NCI-H1092 treated with DMSO at 0.1 percent for 48 hours (cell line): ENCODE measurements at regions not wholly inside any gene's neighbourhood (a gene's known extent, or its start where the extent isn't known, plus 50 kb on each side); places are given as distances from the start of the nearest gene placed in this dataset.

Experiments used
- DNase-seq: peaks from one replicate; lab custom pipeline; 2025; lab: John Stamatoyannopoulos, UW

DNA sequence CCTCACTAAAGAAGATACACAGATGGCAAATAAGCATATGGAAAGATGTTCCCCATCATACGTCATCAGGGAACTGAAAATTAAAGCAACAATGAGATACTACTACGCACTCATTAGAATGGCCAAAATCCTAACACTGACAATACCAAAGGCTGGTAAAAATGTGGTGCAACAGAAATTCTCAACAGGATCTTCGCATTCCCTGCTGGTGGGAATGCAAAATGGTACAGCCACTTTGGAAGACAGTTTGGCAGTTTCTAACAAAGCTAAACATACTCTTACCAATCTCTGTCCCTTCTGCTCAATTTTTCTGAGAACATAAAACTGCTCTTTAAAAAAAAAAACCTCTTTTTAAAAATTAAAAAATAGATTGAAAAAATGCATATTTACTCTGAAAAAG lies 300.2 kb downstream of the FBXW7 start:
- DNase-seq = no peak

DNA sequence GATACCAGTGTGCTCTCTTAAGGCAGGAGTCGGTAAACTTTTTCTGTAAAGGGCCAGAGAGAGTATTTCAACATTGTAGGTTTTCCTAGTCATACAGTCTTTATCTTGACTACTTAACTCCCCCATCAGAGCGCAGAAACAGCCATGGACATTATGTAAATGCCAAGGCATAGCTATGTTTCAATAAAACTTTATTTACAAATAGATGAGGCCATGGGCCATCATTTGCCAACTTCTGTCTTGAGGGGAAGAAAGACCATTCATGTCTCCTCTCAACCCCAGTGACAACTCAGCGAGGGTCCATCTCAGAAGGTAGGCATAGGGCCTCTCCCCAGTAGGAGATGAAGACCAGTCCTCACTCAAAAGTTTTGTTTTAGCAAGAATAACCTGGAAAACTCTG lies 301.3 kb downstream of the FBXW7 start:
- DNase-seq = no peak

DNA sequence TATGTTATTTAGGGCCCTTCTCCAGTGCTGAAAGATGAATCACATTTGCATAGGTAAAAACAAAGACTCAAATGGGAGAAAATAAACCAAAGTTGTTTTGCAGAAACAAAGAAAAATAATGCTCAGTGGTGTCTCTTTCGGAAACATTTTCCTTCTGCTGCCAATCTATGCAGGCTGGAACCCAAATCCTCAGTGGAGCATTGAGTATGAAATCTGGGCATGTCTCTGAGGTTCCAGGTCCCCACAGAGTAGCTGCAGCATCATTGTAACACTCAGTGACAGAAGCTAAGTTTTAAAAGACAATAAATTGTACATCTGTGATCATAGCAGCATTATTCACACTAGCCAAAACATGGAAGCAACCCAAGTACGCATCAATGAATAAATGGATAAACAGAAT lies 303.6 kb downstream of the FBXW7 start:
- DNase-seq = no peak

DNA sequence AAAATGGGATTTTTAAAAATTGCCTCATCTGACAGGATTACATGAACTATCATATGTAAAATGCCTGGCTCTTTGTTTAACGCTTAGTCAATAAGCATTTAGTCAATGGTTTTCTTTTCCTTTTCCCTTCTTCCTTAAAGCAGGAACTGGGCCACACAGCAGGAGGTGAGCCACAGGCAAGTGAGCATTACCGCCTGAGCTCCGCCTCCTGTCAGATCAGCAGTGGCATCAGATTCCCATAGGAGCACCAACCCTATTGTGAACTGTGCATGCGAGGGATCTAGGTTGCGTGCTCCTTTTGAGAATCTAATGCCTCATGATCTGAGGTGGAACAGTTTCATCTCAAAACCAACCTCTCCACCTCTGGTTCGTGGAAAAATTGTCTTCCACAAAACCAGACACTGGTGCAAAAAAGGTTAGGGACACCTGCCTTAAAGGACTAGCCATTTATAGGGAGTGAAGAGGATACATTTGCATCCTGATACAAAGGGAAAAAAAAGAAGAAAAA lies 306.1 kb downstream of the FBXW7 start:
- no peak for DNase-seq

DNA sequence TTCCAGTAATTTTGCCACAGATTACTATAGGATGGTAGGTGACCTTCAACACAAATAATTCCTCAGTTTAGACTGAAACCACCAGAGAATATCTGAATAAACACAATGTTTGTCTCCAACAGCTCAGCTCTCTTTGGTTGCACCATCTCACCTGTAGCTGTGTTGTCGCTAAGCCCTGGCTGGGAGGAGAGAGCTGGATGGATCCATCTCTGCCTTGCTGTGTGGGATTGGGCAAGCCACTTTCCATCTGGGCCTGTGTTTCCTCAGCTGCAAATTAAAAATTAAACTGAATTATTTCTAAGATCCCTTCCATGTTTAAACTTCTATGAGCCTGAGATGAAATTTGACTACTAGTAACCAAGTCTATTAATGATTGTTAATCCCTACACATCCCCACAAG lies 310.2 kb downstream of the FBXW7 start:
- no peak for DNase-seq

DNA sequence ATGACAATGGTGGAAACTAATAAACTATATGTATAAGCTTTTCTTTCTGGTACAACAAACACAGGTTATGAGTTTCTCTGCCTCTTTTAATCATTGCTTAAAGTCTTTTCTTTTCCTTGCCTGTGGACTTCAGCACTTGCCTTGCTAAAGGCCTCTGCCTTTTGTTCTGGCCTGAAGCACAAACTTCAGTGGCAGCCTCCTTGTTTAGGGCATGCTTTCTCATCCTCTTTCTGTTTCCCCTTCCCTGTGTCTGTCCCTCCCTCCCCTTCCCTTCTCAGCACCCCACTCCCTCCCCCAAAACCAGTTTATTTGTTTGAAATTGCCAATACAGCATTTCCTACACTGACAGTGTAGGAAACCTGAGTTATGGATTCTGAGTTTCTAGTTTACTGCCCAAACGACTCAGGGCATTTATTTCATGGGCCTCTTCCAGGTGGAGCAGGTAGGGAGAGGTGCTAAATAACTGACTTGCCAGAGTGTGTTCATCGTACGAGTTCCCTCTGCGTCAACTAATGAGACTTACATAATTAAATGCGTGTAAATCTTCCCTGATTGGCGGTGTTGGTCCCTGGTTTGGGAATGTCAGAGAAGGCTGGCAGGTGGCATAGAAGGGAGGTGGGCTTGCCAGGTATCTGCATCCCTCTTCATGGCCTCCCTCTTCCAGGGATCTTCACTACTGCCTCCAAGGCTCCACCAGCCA lies 311.0 kb downstream of the FBXW7 start:
- no peak for DNase-seq

DNA sequence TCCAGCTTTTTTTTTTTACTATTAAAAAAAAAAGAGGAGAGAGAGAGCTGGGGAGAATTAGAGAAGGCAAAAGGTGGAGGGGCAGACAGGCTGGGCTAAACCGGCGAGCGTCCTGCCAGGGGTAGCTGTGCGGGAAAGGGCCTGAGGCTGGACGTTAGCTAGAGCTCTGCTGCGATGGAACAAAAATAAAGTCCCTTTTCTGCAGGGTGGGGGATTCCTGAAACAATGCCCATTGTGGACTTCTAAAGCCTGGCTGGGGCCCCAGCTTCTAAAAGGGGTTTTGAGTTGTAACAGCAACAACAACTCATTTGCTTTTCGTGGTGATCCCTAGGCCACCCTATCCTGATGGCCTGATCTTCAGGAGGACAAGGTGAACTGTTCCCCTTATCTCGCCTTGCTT lies 311.7 kb downstream of the FBXW7 start:
- DNase-seq = no peak

DNA sequence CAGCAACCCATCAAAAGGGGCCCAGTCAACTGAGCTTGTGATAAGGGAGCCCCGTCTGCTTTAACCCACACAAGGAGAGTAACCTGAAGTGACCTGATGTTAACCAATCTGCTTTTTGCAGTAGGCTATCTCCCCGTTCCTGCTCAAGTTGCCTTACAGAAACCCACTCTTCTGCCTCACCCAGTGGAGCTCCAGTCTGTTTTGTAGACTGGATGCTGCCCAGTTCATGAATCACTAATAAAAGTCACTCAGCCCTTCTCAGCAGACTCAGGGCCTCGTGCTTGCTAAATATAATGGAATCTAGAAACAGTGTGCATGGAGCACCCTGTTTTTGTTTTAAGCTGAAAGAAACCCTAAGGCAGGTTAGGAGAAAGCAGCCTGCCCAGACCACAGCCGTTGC lies 312.3 kb downstream of the FBXW7 start:
- no peak for DNase-seq

DNA sequence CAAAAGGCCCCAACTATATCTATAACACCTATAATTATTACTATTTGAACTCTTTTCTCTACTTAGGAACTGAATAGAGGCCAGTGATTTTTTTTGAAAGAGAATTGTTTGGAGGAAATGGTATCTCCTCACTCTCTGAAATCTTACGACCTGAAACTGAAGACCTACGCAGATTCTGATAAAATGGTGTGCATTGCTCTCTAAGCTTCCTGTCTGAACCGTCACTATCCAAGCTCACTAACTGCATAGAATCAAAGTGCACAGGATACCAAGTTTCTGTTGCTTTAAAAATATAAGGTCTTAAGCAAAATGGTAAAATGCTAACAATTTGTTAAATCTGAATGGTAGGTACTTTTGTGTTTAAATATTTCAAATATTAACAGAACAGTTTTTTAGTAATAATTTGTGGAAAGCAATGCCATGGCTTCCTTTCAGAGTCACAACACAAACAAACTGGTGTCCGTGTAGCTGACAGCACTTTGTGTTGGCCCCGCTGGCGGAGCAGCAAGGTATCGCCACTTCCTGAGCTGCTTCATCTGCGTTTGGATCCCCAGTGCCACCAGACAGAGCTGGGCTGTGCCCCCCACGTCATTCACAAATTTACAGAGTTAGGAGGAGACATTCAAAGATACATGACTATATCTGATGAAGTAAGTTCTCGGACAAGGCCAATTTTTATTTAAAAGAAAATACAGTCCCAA lies 313.9 kb downstream of the FBXW7 start:
- no peak for DNase-seq

DNA sequence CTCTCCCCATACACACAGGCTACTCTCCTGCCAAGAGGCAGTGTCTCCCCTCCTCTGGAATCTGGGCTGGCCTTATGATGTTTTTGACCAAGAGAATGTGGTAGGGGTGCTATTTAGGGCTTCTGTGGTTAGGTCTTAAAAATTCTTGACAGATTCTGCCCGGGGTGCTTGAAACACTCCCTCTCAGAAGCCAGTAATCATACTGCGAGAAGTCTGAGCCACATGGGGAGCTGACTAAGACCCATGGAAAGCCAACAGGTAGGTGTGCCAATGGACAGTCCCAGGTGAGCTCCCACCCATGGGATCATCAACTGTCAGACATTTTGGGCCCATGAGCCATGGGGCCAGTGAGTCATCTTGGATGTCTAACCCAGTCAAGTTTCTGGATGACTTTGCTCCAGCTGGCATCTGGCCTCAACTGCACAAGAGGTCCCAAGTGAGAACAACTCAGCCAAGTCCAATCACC lies 315.7 kb downstream of the FBXW7 start:
- no peak for DNase-seq

DNA sequence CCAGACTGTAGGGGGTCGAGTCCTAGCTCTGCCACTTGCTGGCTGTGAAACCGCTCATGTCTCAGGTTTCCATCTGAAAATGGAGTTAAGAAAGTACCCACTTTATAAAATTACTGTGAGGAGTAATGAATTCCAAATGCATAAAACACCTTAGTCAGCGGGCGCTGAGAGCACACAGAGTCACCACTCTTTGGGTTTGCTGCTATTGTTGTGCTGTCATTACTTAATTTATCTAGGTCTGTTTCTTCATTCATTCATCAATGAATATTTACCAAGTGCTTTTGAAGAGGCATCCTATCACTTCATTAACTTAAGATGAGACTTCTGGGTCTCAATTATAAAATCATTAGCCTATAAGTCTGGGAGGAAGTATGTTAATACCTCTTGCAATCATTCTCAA lies 317.3 kb downstream of the FBXW7 start:
- no peak for DNase-seq

DNA sequence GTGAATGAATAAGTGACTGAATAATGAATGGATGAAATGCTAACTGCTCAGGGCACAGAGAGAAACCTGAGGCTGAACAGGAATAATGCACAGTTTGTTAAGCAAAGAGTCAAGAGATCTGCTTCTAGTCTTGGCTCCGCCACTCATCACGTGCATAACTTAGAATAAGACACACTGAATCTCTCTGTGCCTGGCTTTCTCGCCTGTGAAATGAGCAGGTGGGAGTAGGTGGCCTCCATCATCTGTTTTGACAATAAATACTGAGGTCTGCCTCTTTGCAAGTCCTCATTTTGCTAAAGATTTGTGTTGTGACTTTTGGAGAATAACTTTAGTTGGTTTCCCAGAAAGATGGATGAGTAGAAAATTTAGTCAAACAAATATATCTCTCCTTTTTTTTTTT lies 318.0 kb downstream of the FBXW7 start:
- DNase-seq = no peak

DNA sequence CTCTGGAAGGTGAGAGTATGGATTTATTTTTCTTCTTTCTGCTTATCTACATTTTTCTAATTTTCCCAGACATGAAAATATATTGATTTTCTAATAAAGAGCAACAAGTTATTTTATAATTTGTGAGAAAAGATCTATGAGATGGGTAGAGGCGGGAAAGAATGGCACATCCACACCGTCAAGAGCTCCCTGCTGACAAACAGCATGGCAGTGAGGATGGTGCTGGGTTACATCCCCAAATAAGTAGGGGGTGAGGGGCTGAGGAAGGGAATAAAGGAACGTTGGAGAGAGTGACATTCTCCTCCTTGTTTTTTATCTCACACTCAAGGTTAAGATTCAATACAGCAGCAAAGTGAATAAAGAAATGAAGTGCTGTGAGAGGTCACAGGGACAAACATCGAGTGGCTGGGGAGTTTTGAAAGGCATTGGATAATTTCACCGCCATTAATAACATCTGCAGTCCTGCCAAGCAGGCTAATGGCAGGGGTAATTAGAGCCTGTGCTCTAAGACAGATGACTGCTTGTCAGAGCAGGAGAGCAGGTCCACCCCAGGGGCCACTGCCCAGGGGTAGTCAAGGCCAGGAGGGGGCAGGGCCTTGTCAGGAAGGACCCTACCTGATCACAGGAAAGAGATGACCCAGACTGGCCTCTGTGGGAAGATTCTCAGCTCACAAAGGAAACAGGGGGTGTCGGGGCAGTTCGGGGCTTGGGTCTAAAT lies 323.8 kb downstream of the FBXW7 start:
- no peak for DNase-seq

DNA sequence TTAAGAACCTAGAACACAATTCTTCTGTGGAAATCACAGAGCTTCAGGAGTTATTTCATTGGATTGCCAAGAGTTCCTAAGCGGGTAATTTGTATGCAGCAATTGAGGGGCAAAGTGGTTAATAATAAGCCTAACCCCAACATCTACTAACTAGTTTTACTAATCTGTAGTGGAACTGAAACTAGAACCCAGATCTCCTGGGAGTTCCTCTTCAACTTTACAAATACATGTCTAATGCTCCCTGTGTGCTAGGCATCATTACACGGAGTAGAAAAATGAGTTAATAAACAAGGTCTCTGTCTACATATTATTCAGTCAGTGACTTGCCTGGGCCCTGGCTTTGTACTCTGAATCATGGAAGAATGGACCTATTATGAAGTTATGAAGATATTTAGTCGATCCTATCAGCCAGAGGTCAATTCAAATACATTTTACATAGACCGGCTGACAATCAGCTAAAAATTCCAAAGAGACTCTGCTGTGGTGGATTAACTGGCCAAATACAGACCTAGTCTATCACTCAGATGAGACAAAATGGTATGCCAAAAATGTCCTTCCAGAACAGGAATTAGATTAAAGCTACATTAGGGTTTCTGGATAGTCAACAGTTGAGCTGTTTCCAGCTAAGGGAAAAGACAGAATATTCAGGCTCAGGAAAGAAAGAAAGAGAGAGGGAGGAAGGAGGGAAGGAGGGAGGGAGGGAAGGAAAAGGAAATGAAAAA lies 326.0 kb downstream of the FBXW7 start:
- DNase-seq = no peak

DNA sequence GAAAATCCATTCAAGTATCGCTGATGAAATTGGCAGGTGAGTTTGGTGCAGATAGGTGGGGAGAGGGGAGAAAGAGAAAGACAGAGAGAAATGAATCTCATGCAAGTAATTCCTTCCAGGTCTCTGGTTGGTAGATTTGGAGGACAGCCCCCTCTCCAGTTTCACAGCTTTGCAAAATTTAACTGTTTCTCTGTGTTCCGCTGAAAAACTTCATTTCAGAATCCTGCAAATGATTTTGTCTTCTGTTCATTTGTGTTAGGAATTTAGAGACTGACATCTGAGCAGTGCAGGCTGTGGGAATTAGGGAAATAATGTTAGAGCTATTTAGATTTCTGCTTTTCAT lies 328.5 kb downstream of the FBXW7 start:
- DNase-seq = no peak

DNA sequence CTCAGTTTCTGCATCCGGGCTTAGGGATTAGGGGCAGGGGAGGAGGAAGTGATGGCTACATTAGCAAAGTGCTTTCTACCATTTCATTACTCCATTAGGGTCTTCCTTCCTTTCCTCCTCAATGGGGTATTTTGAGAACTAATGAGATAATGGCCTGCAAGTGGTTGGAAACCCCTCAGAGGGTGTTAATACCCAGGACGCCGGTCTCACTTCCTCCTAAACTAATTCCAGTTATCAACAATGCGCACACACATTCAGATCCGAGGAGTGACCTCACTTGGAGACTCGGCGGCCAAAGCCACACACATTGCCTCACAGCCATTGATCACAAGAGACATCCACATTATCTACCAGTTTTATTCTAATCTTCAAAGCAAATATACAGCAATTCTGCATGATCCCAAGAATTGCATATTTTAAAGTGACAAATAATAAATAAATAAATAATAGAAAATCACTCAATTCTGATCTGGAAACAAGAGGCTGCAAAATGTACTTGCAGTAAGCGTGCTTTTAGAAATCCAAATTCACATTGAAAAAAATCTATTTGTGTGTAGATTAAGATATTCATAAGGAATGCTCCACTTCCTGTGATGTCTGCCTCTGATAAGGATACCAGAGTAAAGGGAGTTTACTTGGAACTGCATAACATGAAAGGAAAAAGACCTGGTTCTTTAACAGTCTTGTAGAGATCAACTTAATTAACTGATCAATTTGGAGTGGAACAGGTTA lies 329.1 kb downstream of the FBXW7 start:
- no peak for DNase-seq

DNA sequence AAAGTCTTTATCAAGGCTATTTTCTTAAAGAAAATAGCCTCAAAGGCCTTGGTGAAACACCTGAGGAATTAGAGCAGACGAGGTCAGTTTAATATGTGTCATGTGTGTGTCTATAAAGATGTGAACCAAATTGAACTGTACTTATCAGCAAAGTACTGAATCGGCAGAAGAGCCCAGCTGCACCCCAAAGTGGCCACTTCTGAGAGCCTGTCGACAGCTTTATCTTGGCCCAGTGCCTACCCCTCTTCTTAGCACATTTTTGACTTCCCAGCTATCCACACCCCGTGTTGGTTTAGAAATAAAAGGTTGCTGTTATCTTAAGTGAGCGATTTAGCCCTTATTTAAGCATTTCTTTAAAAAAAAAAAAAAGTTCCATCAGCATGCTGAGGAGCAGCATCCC lies 329.7 kb downstream of the FBXW7 start:
- no peak for DNase-seq

DNA sequence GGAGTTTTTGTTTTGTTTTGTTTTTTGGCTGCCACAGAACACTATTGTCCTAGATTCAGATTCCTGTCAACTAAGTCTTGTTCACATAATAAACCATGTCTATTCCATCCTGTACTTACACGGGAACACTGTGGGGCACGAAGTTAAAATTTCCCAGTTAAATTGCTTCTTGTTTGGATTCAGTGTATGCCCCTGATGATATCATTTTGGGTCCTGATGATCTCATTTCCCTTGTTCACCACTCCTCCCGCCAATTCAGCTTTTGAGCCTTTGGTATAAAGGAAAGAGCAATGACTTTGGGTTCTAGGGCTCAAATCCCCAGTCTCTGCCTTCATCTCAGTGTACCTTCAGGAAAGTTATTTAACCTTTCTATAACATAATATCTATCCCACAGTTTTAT lies 333.5 kb downstream of the FBXW7 start:
- DNase-seq = no peak

DNA sequence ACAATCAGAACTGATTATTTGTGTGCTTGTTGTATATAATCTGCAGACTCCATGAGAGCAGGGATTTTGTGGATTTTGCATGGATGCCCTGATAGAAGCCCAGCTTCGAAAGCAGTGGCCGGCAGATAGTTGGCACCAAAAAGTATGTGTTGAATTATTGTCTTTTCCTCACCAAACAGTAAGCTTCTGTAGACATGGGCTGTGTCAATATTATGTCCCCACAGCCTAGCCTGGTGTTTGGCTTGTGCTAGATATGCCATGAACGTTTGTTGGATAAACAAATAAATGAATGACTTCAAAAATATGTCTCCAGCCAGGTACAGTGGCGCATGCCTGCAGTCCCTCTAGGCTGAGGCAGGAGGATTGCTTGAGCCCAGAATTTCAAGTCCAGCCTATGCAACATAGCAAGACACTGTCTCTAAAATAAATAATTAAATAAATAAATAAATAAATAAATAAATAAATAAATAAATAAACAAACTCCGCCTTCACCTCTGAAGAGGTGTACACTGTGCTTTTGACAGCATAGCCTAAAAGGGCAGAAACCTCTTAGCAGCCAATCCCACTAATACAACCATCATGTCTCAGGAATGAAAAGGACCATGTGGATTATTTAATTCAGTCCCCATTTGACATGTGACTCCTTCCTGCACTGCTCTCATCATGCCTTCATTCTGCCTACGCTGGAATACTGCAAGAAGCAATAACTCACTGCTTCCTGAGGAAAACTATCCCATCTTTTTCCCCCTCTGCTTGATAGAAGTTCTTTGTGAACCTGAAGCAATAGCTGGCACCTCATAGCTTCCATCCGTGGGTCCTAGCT lies 335.2 kb downstream of the FBXW7 start:
- DNase-seq = no peak

DNA sequence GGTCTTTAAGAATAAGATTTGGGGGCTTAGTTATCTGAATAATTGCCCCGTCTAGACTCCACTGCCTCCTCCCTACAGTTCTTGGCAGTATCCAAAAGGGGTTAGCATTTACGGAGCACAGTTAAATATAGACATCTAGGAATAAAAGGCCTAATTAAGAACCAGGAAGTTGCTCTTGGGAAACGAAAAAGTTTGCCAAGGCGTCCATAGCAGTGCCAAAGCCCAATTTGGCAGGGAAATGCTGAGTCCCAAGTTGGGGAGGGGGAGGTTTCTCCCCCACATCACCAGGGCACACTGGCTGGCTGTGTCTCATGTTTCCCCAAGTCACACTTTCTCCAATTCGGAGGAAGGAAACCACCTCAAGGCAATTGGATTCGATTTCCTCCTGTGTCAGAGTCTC lies 338.7 kb downstream of the FBXW7 start:
- DNase-seq = no peak

DNA sequence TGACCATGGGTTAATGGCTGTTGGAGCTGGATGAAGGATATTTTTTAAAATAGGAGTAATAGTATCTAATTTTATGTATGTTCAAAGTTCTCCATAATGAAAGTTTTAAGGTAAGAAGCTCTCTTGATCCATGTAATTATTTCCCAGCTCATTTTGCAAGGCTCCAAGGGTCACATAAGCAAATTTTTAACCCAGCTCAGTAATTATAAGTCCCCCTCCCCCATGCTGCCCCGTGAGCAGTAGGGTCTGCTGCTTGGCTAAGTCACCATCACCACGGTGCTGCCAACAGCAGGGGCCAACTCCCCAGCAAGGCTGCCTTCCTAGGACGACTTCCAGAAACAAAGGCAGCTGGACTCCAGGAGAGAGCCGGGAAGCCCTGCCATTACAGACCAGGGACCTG lies 340.0 kb downstream of the FBXW7 start:
- DNase-seq = no peak
